IMR-90 (cell line): ENCODE measurements at regions not wholly inside any gene's neighbourhood (a gene's known extent, or its start where the extent isn't known, plus 50 kb on each side); places are given as distances from the start of the nearest gene placed in this dataset.

Experiments used
- ATAC-seq: fragments of 200-7000 bp; cut with Tn5 transposase; 2 replicates; pipeline ENCODE4 v1.9.1; 2020; ENCODE audit warnings: low read depth, mild to moderate bottlenecking, moderate library complexity
- BruUV-seq: library from RNA; stranded (reverse); fragments of 400-500 nt; replicated peaks from 2 replicates; lab custom pipeline; 2021; lab: Mats Ljungman, UMichigan
- CTCF ChIA-PET: fragments of 300-600 bp; formaldehyde crosslinking; extraction: SDS; loops from one replicate; lab custom pipeline; 2021; ENCODE audit warnings: antibody characterized with exemption; lab: Yijun Ruan, JAX
- POLR2A ChIA-PET: fragments of 300-600 bp; sonication (Branson Sonifier 250); formaldehyde crosslinking; loops from one replicate; lab custom pipeline; 2022; ENCODE audit warnings: antibody characterized with exemption; ENCODE audit not compliant: unreplicated experiment; lab: Charles Lee
- DNase-seq: peaks from one replicate; pipeline ENCODE4 v3.0.0; 2013
- H2AFZ ChIP-seq: replicated peaks from 2 replicates; pipeline ENCODE3; 2013; ENCODE audit warnings: low read length, mild to moderate bottlenecking; ENCODE audit not compliant: poor library complexity
- H2AK5ac ChIP-seq: 2 replicates; pipeline ENCODE4 v1.6.1; 2013; ENCODE audit warnings: low read depth, low read length, inconsistent platforms
- H2AK9ac ChIP-seq: replicated peaks from 2 replicates; pipeline ENCODE3; 2013; ENCODE audit warnings: mild to moderate bottlenecking, low read depth, low read length, moderate library complexity; ENCODE audit not compliant: poor library complexity
- H2BK120ac ChIP-seq: 2 replicates; pipeline ENCODE4 v1.6.1; 2013; ENCODE audit warnings: low read depth, low read length, inconsistent platforms
- H2BK15ac ChIP-seq: 3 replicates; pipeline ENCODE4 v1.6.1; 2013; ENCODE audit warnings: low read depth, low read length, inconsistent platforms
- H2BK20ac ChIP-seq: 2 replicates; pipeline ENCODE4 v1.6.1; 2013; ENCODE audit warnings: low read depth, mild to moderate bottlenecking, inconsistent platforms, low read length, moderate library complexity
- H2BK5ac ChIP-seq: 2 replicates; pipeline ENCODE4 v1.6.1; 2013; ENCODE audit warnings: mild to moderate bottlenecking, low read depth, low read length, inconsistent platforms; ENCODE audit not compliant: poor library complexity, severe bottlenecking
- H3K14ac ChIP-seq: replicated peaks from 2 replicates; pipeline ENCODE4 v1.6.1; 2013; ENCODE audit warnings: low read depth, low read length, inconsistent platforms
- H3K18ac ChIP-seq: 2 replicates; pipeline ENCODE4 v1.6.1; 2013; ENCODE audit warnings: low read depth, low read length, control low read depth
- H3K23ac ChIP-seq: 2 replicates; pipeline ENCODE4 v1.6.1; 2013; ENCODE audit warnings: low read depth, low read length, inconsistent platforms
- H3K27ac ChIP-seq: 2 replicates; pipeline ENCODE4 v1.5.1; 2013; ENCODE audit warnings: mild to moderate bottlenecking, control low read depth, low read length; ENCODE audit not compliant: insufficient read depth
- H3K27me3 ChIP-seq: 2 replicates; pipeline ENCODE4 v1.6.1; 2013; ENCODE audit warnings: low read length; ENCODE audit not compliant: control insufficient read depth, insufficient read depth
- H3K36me3 ChIP-seq: 2 replicates; pipeline ENCODE4 v1.6.1; 2013; ENCODE audit warnings: low read length, mixed read lengths; ENCODE audit not compliant: control insufficient read depth, insufficient read depth
- H3K4ac ChIP-seq: 2 replicates; pipeline ENCODE4 v1.6.1; 2013; ENCODE audit warnings: low read depth, low read length, inconsistent platforms
- H3K4me1 ChIP-seq: 2 replicates; pipeline ENCODE4 v1.6.1; 2013; ENCODE audit warnings: low read length, mixed read lengths; ENCODE audit not compliant: control insufficient read depth, insufficient read depth
- H3K4me2 ChIP-seq: 2 replicates; pipeline ENCODE4 v1.6.1; 2013; ENCODE audit warnings: low read depth, mild to moderate bottlenecking, control low read depth, low read length, moderate library complexity
- H3K4me3 ChIP-seq: 2 replicates; pipeline ENCODE4 v1.5.1; 2013; ENCODE audit warnings: low read depth, mild to moderate bottlenecking, control low read depth, low read length, moderate library complexity; ENCODE audit not compliant: insufficient read depth
- H3K56ac ChIP-seq: 2 replicates; pipeline ENCODE4 v1.6.1; 2013; ENCODE audit warnings: low read length, inconsistent platforms; ENCODE audit not compliant: insufficient read depth; ENCODE audit errors: extremely low read depth
- H3K79me1 ChIP-seq, 2 experiments: 2 replicates each; pipeline ENCODE4 v1.6.1; 2013; ENCODE audit warnings: low read length in 2 of 2, inconsistent platforms in 1 of 2, low read depth in 1 of 2
- H3K9ac ChIP-seq: 2 replicates; pipeline ENCODE4 v1.6.1; 2013; ENCODE audit warnings: low read depth, low read length, control low read depth
- H3K9me1 ChIP-seq: 2 replicates; pipeline ENCODE4 v1.6.1; 2013; ENCODE audit warnings: low read length, inconsistent platforms; ENCODE audit not compliant: insufficient read depth
- H3K9me3 ChIP-seq: 2 replicates; pipeline ENCODE4 v1.6.1; 2013; ENCODE audit warnings: low read length; ENCODE audit not compliant: control insufficient read depth, insufficient read depth
- H4K20me1 ChIP-seq: 2 replicates; pipeline ENCODE4 v1.6.1; 2013; ENCODE audit warnings: low read length, inconsistent platforms; ENCODE audit not compliant: insufficient read depth
- H4K5ac ChIP-seq: 2 replicates; pipeline ENCODE4 v1.6.1; 2013; ENCODE audit warnings: mild to moderate bottlenecking, low read depth, low read length, control low read depth
- H4K8ac ChIP-seq, 2 experiments: 2 replicates each; pipeline ENCODE4 v1.6.1; 2013; ENCODE audit warnings: low read depth in 2 of 2, low read length in 2 of 2, control low read depth in 1 of 2, inconsistent platforms in 1 of 2
- H4K91ac ChIP-seq: 2 replicates; pipeline ENCODE4 v1.6.1; 2013; ENCODE audit warnings: low read depth, low read length, inconsistent platforms; ENCODE audit not compliant: insufficient read depth
- BHLHE40 ChIP-seq: fragments of 150-350 bp; IDR thresholded peaks from 2 replicates; pipeline ENCODE4 v1.6.1; 2016; ENCODE audit warnings: mild to moderate bottlenecking, low read depth, low read length
- CEBPB ChIP-seq: IDR thresholded peaks from 2 replicates; pipeline ENCODE4 v1.6.1; 2012; ENCODE audit warnings: low read depth, low read length, improper control_type of control experiment
- CHD1 ChIP-seq: IDR thresholded peaks from 2 replicates; pipeline ENCODE4 v1.6.1; 2012; ENCODE audit warnings: low read depth, low read length, improper control_type of control experiment
- ELK1 ChIP-seq: fragments of 150-350 bp; IDR thresholded peaks from 2 replicates; pipeline ENCODE4 v1.6.1; 2016; ENCODE audit warnings: low read depth, mild to moderate bottlenecking, low read length, moderate library complexity, borderline replicate concordance
- FOS ChIP-seq: fragments of 150-350 bp; IDR thresholded peaks from 2 replicates; pipeline ENCODE4 v1.6.1; 2016; ENCODE audit warnings: low read depth, low read length
- MAFK ChIP-seq: IDR thresholded peaks from 2 replicates; pipeline ENCODE4 v1.6.1; 2012; ENCODE audit warnings: low read depth, low read length, improper control_type of control experiment
- MAZ ChIP-seq: IDR thresholded peaks from 2 replicates; pipeline ENCODE4 v1.6.1; 2012; ENCODE audit warnings: low read depth, mild to moderate bottlenecking, low read length, improper control_type of control experiment, moderate library complexity, borderline replicate concordance
- MXI1 ChIP-seq: IDR thresholded peaks from 2 replicates; pipeline ENCODE4 v1.6.1; 2012; ENCODE audit warnings: low read depth, mild to moderate bottlenecking, low read length, moderate library complexity, borderline replicate concordance
- NFE2L2 ChIP-seq: fragments of 150-350 bp; IDR thresholded peaks from 2 replicates; pipeline ENCODE4 v1.6.1; 2016; ENCODE audit warnings: low read depth, mild to moderate bottlenecking, low read length
- POLR2A ChIP-seq: IDR thresholded peaks from 2 replicates; pipeline ENCODE4 v1.6.1; 2012; ENCODE audit warnings: mild to moderate bottlenecking, low read depth, low read length
- RAD21 ChIP-seq: IDR thresholded peaks from 2 replicates; pipeline ENCODE4 v1.6.1; 2012; ENCODE audit warnings: low read length, improper control_type of control experiment
- RCOR1 ChIP-seq: IDR thresholded peaks from 2 replicates; pipeline ENCODE4 v1.6.1; 2012; ENCODE audit warnings: mild to moderate bottlenecking, low read length, improper control_type of control experiment; ENCODE audit not compliant: insufficient replicate concordance
- RFX5 ChIP-seq: IDR thresholded peaks from 2 replicates; pipeline ENCODE4 v1.8.0; 2012; ENCODE audit warnings: low read depth, mild to moderate bottlenecking, low read length, moderate library complexity
- SMC3 ChIP-seq: fragments of 150-350 bp; IDR thresholded peaks from 2 replicates; pipeline ENCODE4 v1.6.1; 2016; ENCODE audit warnings: low read depth, mild to moderate bottlenecking, antibody characterized with exemption, low read length, moderate library complexity
- WGBS, 2 experiments: methylation state at CpG; one replicate each; pipeline versions ENCODE4 v1.1.5 to v1.1.7; 2013; ENCODE audit warnings: missing lambda C conversion rate in 2 of 2; ENCODE audit not compliant: insufficient read length in 1 of 2; ENCODE audit errors: extremely low coverage in 2 of 2; 5-methylcytosine and 5-hydroxymethylcytosine counted together
- dilution Hi-C: fragments of 300-500 bp; cut with HindIII; formaldehyde crosslinking; loops from one replicate; pipeline ENCODE4 v1.14.3; 2018; ENCODE audit warnings: low sequenced_read_pairs; ENCODE audit not compliant: unreplicated experiment
- in situ Hi-C: fragments of 300-500 bp; cut with MboI; formaldehyde crosslinking; loops from 3 replicates; pipeline ENCODE4 v1.14.3; 2019; ENCODE audit warnings: low sequenced_read_pairs, inconsistent platforms, mixed read lengths
- intact Hi-C: fragments of 100-400 bp; cut with micrococcal nuclease; formaldehyde crosslinking; loops from 2 replicates; pipeline ENCODE4 v1.10.0; 2022
- TF ChIP-seq, protein P1 (sequence below): conservative IDR thresholded peaks from 2 replicates; pipeline ENCODE4 v1.5.1; 2012; ENCODE audit warnings: mild to moderate bottlenecking, low read depth, low read length, improper control_type of control experiment
- TF ChIP-seq, protein P2 (sequence below): fragments of 150-350 bp; IDR thresholded peaks from 2 replicates; pipeline ENCODE4 v1.6.1; 2017; ENCODE audit warnings: mild to moderate bottlenecking, antibody characterized with exemption, low read length, low read depth

DNA sequence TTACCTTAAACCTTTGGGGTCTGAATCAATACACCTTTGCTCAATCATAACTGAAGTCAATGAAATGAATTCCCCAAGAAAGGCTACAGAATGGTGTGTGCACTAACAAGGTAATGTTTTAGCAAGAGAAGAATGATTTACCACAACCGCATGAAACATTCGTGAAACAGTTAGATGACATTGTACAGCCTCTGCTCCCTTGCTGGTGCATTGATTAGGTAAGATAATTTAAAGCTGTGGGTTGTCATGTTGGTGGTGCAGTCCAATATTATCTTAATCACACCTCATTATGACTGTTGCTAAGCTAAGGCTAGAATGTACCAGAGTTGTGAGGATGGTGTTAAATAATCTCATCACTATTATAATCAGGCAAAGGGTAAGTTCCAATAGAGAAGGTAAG lies 1673.2 kb upstream of the PRR20A start:
- H4K20me1 ChIP-seq, result no peaks in the 10 kb centered on the region
- in situ Hi-C loops (no loop called here), intact Hi-C loops (no loop called here), dilution Hi-C loops (no loop called here)
- H2BK20ac ChIP-seq, result no peak overlapping the region
- no peak for DNase-seq
- no peaks in the 10 kb centered on the region for H3K36me3 ChIP-seq
- no peak overlapping the region for H3K4ac ChIP-seq
- H3K18ac ChIP-seq, result no peak overlapping the region
- H2BK15ac ChIP-seq, result no peak overlapping the region
- H3K9ac ChIP-seq, result no peak overlapping the region
- H4K91ac ChIP-seq, result no peak overlapping the region
- no peak overlapping the region for H4K5ac ChIP-seq
- no peak overlapping the region for H2AK5ac ChIP-seq
- H4K8ac ChIP-seq, result no peak overlapping the region
- POLR2A ChIA-PET, result no interaction called here
- no peak overlapping the region for H2BK5ac ChIP-seq
- no peak overlapping the region for H3K4me2 ChIP-seq
- H3K27me3 ChIP-seq, result no peaks in the 10 kb centered on the region
- no peak overlapping the region for H3K4me3 ChIP-seq
- TF ChIP-seq MXI1, result no peak
- no peak for TF ChIP-seq CEBPB
- TF ChIP-seq MAFK, result no peak
- no peak for TF ChIP-seq NFE2L2
- no peak for TF ChIP-seq BHLHE40
- TF ChIP-seq, protein P1, sequence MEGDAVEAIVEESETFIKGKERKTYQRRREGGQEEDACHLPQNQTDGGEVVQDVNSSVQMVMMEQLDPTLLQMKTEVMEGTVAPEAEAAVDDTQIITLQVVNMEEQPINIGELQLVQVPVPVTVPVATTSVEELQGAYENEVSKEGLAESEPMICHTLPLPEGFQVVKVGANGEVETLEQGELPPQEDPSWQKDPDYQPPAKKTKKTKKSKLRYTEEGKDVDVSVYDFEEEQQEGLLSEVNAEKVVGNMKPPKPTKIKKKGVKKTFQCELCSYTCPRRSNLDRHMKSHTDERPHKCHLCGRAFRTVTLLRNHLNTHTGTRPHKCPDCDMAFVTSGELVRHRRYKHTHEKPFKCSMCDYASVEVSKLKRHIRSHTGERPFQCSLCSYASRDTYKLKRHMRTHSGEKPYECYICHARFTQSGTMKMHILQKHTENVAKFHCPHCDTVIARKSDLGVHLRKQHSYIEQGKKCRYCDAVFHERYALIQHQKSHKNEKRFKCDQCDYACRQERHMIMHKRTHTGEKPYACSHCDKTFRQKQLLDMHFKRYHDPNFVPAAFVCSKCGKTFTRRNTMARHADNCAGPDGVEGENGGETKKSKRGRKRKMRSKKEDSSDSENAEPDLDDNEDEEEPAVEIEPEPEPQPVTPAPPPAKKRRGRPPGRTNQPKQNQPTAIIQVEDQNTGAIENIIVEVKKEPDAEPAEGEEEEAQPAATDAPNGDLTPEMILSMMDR, result no peak
- no peak for TF ChIP-seq RAD21
- no peak for TF ChIP-seq CHD1
- TF ChIP-seq RCOR1, result no peak
- no peak for TF ChIP-seq FOS
- TF ChIP-seq ELK1, result no peak
- no peak for TF ChIP-seq MAZ
- TF ChIP-seq, protein P2, sequence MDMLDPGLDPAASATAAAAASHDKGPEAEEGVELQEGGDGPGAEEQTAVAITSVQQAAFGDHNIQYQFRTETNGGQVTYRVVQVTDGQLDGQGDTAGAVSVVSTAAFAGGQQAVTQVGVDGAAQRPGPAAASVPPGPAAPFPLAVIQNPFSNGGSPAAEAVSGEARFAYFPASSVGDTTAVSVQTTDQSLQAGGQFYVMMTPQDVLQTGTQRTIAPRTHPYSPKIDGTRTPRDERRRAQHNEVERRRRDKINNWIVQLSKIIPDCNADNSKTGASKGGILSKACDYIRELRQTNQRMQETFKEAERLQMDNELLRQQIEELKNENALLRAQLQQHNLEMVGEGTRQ, result no peak
- TF ChIP-seq RFX5, result no peak
- no peak for TF ChIP-seq SMC3
- no peak for TF ChIP-seq POLR2A
- no peaks in the 10 kb centered on the region for H3K79me1 ChIP-seq
- ATAC-seq, result no peak
- H3K4me1 ChIP-seq, result no peaks in the 10 kb centered on the region
- H3K9me3 ChIP-seq, result 0 out of 2 replicates have a peak, but pooled peaks cover 2% of the 10 kb centered on the region
- no peak overlapping the region for H3K56ac ChIP-seq
- no peak overlapping the region for H3K23ac ChIP-seq
- H2AK9ac ChIP-seq, result no peak overlapping the region
- BruUV-seq, result no TSS peak
- no peak overlapping the region for H3K14ac ChIP-seq
- no CpG with 5 or more reads among the region's 2 CpGs for WGBS, 2 experiments
- CTCF ChIA-PET, result no interaction called here
- no peaks in the 10 kb centered on the region for H3K9me1 ChIP-seq
- H3K27ac ChIP-seq, result no peak overlapping the region
- H2BK120ac ChIP-seq, result no peak overlapping the region
- H2AFZ ChIP-seq, result no peak overlapping the region
